ENCODE measurements at regions not wholly inside any gene's neighbourhood (a gene's known extent, or its start where the extent isn't known, plus 50 kb on each side); places are given as distances from the start of the nearest gene placed in this dataset.

DNA sequence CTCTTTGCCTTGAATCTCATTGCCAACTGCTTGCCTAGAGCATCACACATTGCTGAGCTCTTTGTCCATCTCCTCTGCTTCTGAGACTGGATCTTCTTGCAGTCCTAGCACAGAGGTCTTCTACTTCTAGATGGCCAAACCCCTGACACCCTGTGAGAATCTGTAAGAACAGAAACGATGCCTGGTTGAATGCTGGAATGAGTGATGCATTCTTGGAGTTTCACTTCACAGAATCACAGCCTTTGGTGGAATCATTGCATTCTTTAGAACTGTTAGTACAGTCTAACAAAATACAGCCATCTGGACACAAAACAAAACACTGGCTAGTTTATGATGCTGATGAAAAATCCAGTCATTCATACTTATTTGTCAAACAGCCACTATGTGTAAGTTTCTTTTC lies 141.7 kb upstream of the ITGB1 start:
- Histone ChIP-seq H3K4me2 (ENCODE audit: insufficient read depth in 1 of 2, low read depth in 2 of 2, low read length in 2 of 2) (no peak overlapping the region), H2AFZ (ENCODE audit: low read length) (no peak overlapping the region)

More for the DNA sequence above, 141.7 kb upstream of the ITGB1 start:
- H3K27me3 ChIP-seq (replicated peaks in 1 of 4; ENCODE audit: control insufficient read depth in 3 of 4, extremely low read depth in 1 of 4, insufficient read depth in 3 of 4, low read length in 3 of 4) = no peaks in the 10 kb centered on the region
- H3K36me3 ChIP-seq (ENCODE audit: control insufficient read depth in 2 of 4, insufficient read depth in 4 of 4, low read length in 3 of 4) = peaks cover 0 to 4% (median 2%) of the 10 kb centered on the region in 4 experiments; a peak in 3 of 8 replicates
- H3K23me2 ChIP-seq (ENCODE audit: low read depth, low read length) = no peaks in the 10 kb centered on the region
- H3K79me2 ChIP-seq (ENCODE audit: control insufficient read depth in 1 of 2, insufficient read depth in 2 of 2, low read length in 2 of 2) = no peaks in the 10 kb centered on the region
- ChIA-PET CTCF (ENCODE audit: partially characterized antibody) (interaction anchor here (0.9 to 8.7 kb wide), 3 partner anchors 31 to 93 kb away, joined by 3 to 47 read pairs (median 3); no protein-coding TSS in a partner anchor), POLR2A (ENCODE audit: partially characterized antibody) (no interaction called here)
- H2AK5ac ChIP-seq (ENCODE audit: low read depth, low read length) = no peak overlapping the region
- H2BK15ac ChIP-seq (ENCODE audit: low read length) = no peak overlapping the region
- H3K4me3 ChIP-seq (ENCODE audit: extremely low read depth in 1 of 4, insufficient read depth in 2 of 4, low read depth in 3 of 4, low read length in 4 of 4) = no peak overlapping the region
- DNase-seq (ENCODE audit: low read depth in 1 of 2, low spot score in 2 of 2) = no peak
- no peak overlapping the region for H3K23ac ChIP-seq (ENCODE audit: insufficient read length)
- no peaks in the 10 kb centered on the region for H3K79me1 ChIP-seq (ENCODE audit: low read depth, low read length)
- peak overlapping the region; percentile 61 for H3K4ac ChIP-seq (replicated peaks; ENCODE audit: insufficient read length, low read depth, low read length)
- 79% methylated on average over 1 of the region's 1 CpG; no CpG with 5 or more reads in 1 of the 2 experiments for WGBS, 2 experiments (ENCODE audit: extremely low coverage in 1 of 2, insufficient coverage in 1 of 2, insufficient read length in 1 of 2, insufficient replicate concordance in 2 of 2, low coverage in 1 of 2, low lambda C conversion rate in 2 of 2, missing lambda C conversion rate in 1 of 2)
- no peak overlapping the region for H3K14ac ChIP-seq (ENCODE audit: insufficient read length)
- no peak overlapping the region for H4K91ac ChIP-seq (replicated peaks; ENCODE audit: insufficient read length, low read length)
- FAIRE-seq = no peak
- no peaks in the 10 kb centered on the region for H4K20me1 ChIP-seq (replicated peaks in 1 of 2; ENCODE audit: control insufficient read depth in 1 of 2, insufficient read depth in 2 of 2, low read length in 2 of 2)
- H3K9ac ChIP-seq (replicated peaks in 1 of 4; ENCODE audit: extremely low read depth in 1 of 4, low read depth in 3 of 4, low read length in 3 of 4) = no peak overlapping the region
- no peak overlapping the region for H2BK5ac ChIP-seq (ENCODE audit: low read depth, low read length)
- no peak for TF ChIP-seq EGR1 (IDR thresholded peaks at IDR 0.05; ENCODE audit: borderline replicate concordance, low read depth, low read length)
- no peak for TF ChIP-seq POLR2AphosphoS5 (IDR thresholded peaks at IDR 0.05; ENCODE audit: low read depth, low read length)
- TF ChIP-seq CTBP2 (IDR thresholded peaks at IDR 0.05; ENCODE audit: borderline replicate concordance, insufficient read depth, insufficient read length, low read length) = no peak
- no peak for TF ChIP-seq RBBP5 (IDR thresholded peaks at IDR 0.05; ENCODE audit: borderline replicate concordance, low read depth, low read length)
- no peak for TF ChIP-seq BRCA1 (IDR thresholded peaks at IDR 0.05; ENCODE audit: low read depth, low read length)
- no peak for TF ChIP-seq GTF2F1 (IDR thresholded peaks at IDR 0.05; ENCODE audit: borderline replicate concordance, low read depth, low read length)
- no peak for TF ChIP-seq ZNF274 (IDR thresholded peaks at IDR 0.05; ENCODE audit: borderline replicate concordance, extremely low read depth, low read length)
- no peak for TF ChIP-seq KDM1A (IDR thresholded peaks at IDR 0.05; ENCODE audit: borderline replicate concordance, low read length)
- no peak for TF ChIP-seq TEAD4 (IDR thresholded peaks at IDR 0.05; ENCODE audit: low read depth, low read length)
- peaks cover 0 to 3% (median 0%) of the 10 kb centered on the region in 4 experiments; a peak in 1 of 7 replicates for H3K4me1 ChIP-seq (replicated peaks in 1 of 4; ENCODE audit: control insufficient read depth in 3 of 4, insufficient read depth in 4 of 4, low read length in 3 of 4)
- H3K27ac ChIP-seq (ENCODE audit: low read depth, low read length) = no peak overlapping the region
- H4K5ac ChIP-seq (ENCODE audit: insufficient read length, low read depth, low read length) = no peak overlapping the region
- no peak overlapping the region for H2BK12ac ChIP-seq (ENCODE audit: low read depth, low read length)
- no peak overlapping the region for H3K56ac ChIP-seq (replicated peaks; ENCODE audit: insufficient read length, low read depth, low read length)
- no peak overlapping the region for H2BK20ac ChIP-seq (ENCODE audit: low read length)
- no peak overlapping the region for H2BK120ac ChIP-seq (replicated peaks; ENCODE audit: low read depth, low read length)
- peaks cover 5 to 9% of the 10 kb centered on the region in 2 experiments for H3K9me3 ChIP-seq (ENCODE audit: insufficient read depth in 2 of 2, low read depth in 1 of 2, low read length in 1 of 2)
- H3K18ac ChIP-seq (ENCODE audit: extremely low read depth, low read length) = no peak overlapping the region
- H4K8ac ChIP-seq (ENCODE audit: extremely low read depth, insufficient read depth, low read length) = no peak overlapping the region

Measured in H1 (cell line).